Uterus (tissue), 2 donors: ENCODE measurements at regions not wholly inside any gene's neighbourhood (a gene's known extent, or its start where the extent isn't known, plus 50 kb on each side); places are given as distances from the start of the nearest gene placed in this dataset.

Source experiments
- CTCF ChIP-seq, 4 experiments: fragments of 200-600 bp in 2 of 4; fragments of 450-650 bp in 2 of 4; sonication (generic) in 2 of 4; IDR thresholded peaks; one replicate each; pipeline ENCODE4 v1.5.1; 2016 to 2019; ENCODE audit warnings: antibody characterized with exemption in 4 of 4, mild to moderate bottlenecking in 2 of 4, moderate library complexity in 1 of 4
- POLR2A ChIP-seq, 2 donors: fragments of 450-650 bp; IDR thresholded peaks; one replicate each; pipeline ENCODE4 v1.6.1; 2016; ENCODE audit warnings: antibody characterized with exemption in 2 of 2, mild to moderate bottlenecking in 1 of 2, moderate library complexity in 1 of 2

- TF ChIP-seq CTCF (IDR thresholded peaks at IDR 0.05) (no peak), POLR2A (IDR thresholded peaks at IDR 0.05) (no peak)
Observed at GRCh38 chr1:189596197-189596596, 881.5 kb downstream of the BRINP3 start.
